Fibroblast of lung (primary cell): ENCODE measurements at regions not wholly inside any gene's neighbourhood (a gene's known extent, or its start where the extent isn't known, plus 50 kb on each side); places are given as distances from the start of the nearest gene placed in this dataset.

ENCODE experiments used
- DNase-seq, 2 donors: peaks; one replicate each; pipeline versions ENCODE4 v3.0.0 to v3.0.0-alpha.2; 2010; ENCODE audit warnings: low read depth in 2 of 2
- H2AFZ ChIP-seq: 2 replicates; pipeline ENCODE4 v1.5.1; 2012; ENCODE audit warnings: low read length, control low read depth, inconsistent platforms
- H3K27ac ChIP-seq: 2 replicates; pipeline ENCODE4 v1.5.1; 2011; ENCODE audit warnings: low read length, control low read depth; ENCODE audit not compliant: insufficient read depth
- H3K27me3 ChIP-seq: 2 replicates; pipeline ENCODE4 v1.5.1; 2011; ENCODE audit warnings: mild to moderate bottlenecking, low read length; ENCODE audit not compliant: control insufficient read depth, insufficient read depth
- H3K36me3 ChIP-seq: 2 replicates; pipeline ENCODE4 v1.5.1; 2011; ENCODE audit warnings: low read length; ENCODE audit not compliant: control insufficient read depth, insufficient read depth
- H3K4me1 ChIP-seq: 2 replicates; pipeline ENCODE4 v1.5.1; 2011; ENCODE audit warnings: low read length; ENCODE audit not compliant: control insufficient read depth, insufficient read depth; ENCODE audit errors: extremely low read depth
- H3K4me2 ChIP-seq: 2 replicates; pipeline ENCODE4 v1.5.1; 2011; ENCODE audit warnings: low read length, control low read depth; ENCODE audit not compliant: insufficient read depth; ENCODE audit errors: extremely low read depth
- H3K4me3 ChIP-seq, 4 experiments: fragments of 200-600 bp in 1 of 4; sonication (generic) in 1 of 4; replicated peaks in 1 of 4; 2 replicates each; pipeline ENCODE4 v1.5.1; 2011 to 2016; ENCODE audit warnings: low read length in 4 of 4, low read depth in 3 of 4, mild to moderate bottlenecking in 3 of 4, control low read depth in 2 of 4, inconsistent platforms in 1 of 4, mixed read lengths in 1 of 4; ENCODE audit not compliant: insufficient read depth in 1 of 4; ENCODE audit errors: control extremely low read depth in 1 of 4
- H3K79me2 ChIP-seq: 2 replicates; pipeline ENCODE4 v1.5.1; 2012; ENCODE audit warnings: mild to moderate bottlenecking, low read length, inconsistent platforms; ENCODE audit not compliant: control insufficient read depth, insufficient read depth
- H3K9ac ChIP-seq: 2 replicates; pipeline ENCODE4 v1.5.1; 2011; ENCODE audit warnings: mild to moderate bottlenecking, low read length, control low read depth; ENCODE audit not compliant: insufficient read depth
- H3K9me3 ChIP-seq: 2 replicates; pipeline ENCODE4 v1.5.1; 2012; ENCODE audit warnings: low read depth, low read length; ENCODE audit not compliant: control insufficient read depth, insufficient read depth
- H4K20me1 ChIP-seq: 2 replicates; pipeline ENCODE4 v1.5.1; 2011; ENCODE audit warnings: low read length; ENCODE audit not compliant: control insufficient read depth, insufficient read depth; ENCODE audit errors: extremely low read depth
- CTCF ChIP-seq, 2 donors: IDR thresholded peaks in 1 of 2; conservative IDR thresholded peaks in 1 of 2; 1 replicate in 1 of 2; 2 replicates in 1 of 2; pipeline ENCODE4 v1.5.1; 2011 to 2012; ENCODE audit warnings: low read length in 2 of 2, control low read depth in 1 of 2, inconsistent platforms in 1 of 2, low read depth in 1 of 2, mild to moderate bottlenecking in 1 of 2
- EZH2 ChIP-seq: IDR thresholded peaks from 2 replicates; pipeline ENCODE4 v1.5.1; 2012; ENCODE audit warnings: low read length, control low read depth, mild to moderate bottlenecking; ENCODE audit errors: missing control alignments

GRCh38 chr3:147152476-147152875 is 253.9 kb downstream of the ZIC4 start:
- H3K27ac ChIP-seq = no peak overlapping the region
- H2AFZ ChIP-seq = no peak overlapping the region
- no peak for DNase-seq
- H3K79me2 ChIP-seq = no peaks in the 10 kb centered on the region
- no peak overlapping the region for H3K4me3 ChIP-seq
- no peaks in the 10 kb centered on the region for H3K36me3 ChIP-seq
- H3K27me3 ChIP-seq = no peaks in the 10 kb centered on the region
- H3K4me1 ChIP-seq = no peaks in the 10 kb centered on the region
- TF ChIP-seq CTCF (conservative IDR thresholded peaks at IDR 0.05 in 1 of 2, IDR thresholded peaks at IDR 0.05 in 1 of 2; ENCODE audit: low read depth in 1 of 2, low read length in 2 of 2) (no peak), EZH2 (no peak)
- H3K4me2 ChIP-seq = no peak overlapping the region
- no peaks in the 10 kb centered on the region for H4K20me1 ChIP-seq
- no peaks in the 10 kb centered on the region for H3K9me3 ChIP-seq
- no peak overlapping the region for H3K9ac ChIP-seq

GRCh38 chr3:147141516-147142288 is 264.6 kb downstream of the ZIC4 start:
- Histone ChIP-seq H4K20me1 (no peaks in the 10 kb centered on the region), H3K27me3 (no peaks in the 10 kb centered on the region), H3K9ac (no peak overlapping the region), H3K9me3 (no peaks in the 10 kb centered on the region), H3K36me3 (no peaks in the 10 kb centered on the region), H3K27ac (no peak overlapping the region), H3K4me3 (no peak overlapping the region), H3K4me1 (no peaks in the 10 kb centered on the region), H2AFZ (no peak overlapping the region), H3K4me2 (no peak overlapping the region), H3K79me2 (no peaks in the 10 kb centered on the region)
- DNase-seq = peak in 1 of 2 donors; percentile 6
- TF ChIP-seq CTCF (conservative IDR thresholded peaks at IDR 0.05 in 1 of 2, IDR thresholded peaks at IDR 0.05 in 1 of 2; ENCODE audit: low read depth in 1 of 2, low read length in 2 of 2) = no peak
- no peak for TF ChIP-seq EZH2

- Histone ChIP-seq H3K4me3 (no peak overlapping the region), H2AFZ (no peak overlapping the region), H3K4me2 (no peak overlapping the region), H3K9ac (no peak overlapping the region), H4K20me1 (no peaks in the 10 kb centered on the region), H3K79me2 (no peaks in the 10 kb centered on the region), H3K4me1 (no peaks in the 10 kb centered on the region), H3K27me3 (no peaks in the 10 kb centered on the region), H3K36me3 (no peaks in the 10 kb centered on the region), H3K9me3 (no peaks in the 10 kb centered on the region), H3K27ac (no peak overlapping the region)
- DNase-seq = no peak
- TF ChIP-seq EZH2 (no peak), CTCF (conservative IDR thresholded peaks at IDR 0.05 in 1 of 2, IDR thresholded peaks at IDR 0.05 in 1 of 2; ENCODE audit: low read depth in 1 of 2, low read length in 2 of 2) (no peak)
These were observed 267.0 kb downstream of the ZIC4 start for GRCh38 chr3:147139341-147139740.
